OCI-LY7 (cell line): ENCODE measurements at regions not wholly inside any gene's neighbourhood (a gene's known extent, or its start where the extent isn't known, plus 50 kb on each side); places are given as distances from the start of the nearest gene placed in this dataset.

Source experiments
- BruUV-seq: library from RNA; stranded (reverse); fragments of 400-500 nt; replicated peaks from 2 replicates; lab custom pipeline; 2021; lab: Mats Ljungman, UMichigan
- CTCF ChIA-PET: fragments of 300-600 bp; sonication (Branson Sonifier 250); formaldehyde crosslinking; loops from one replicate; lab custom pipeline; 2022; ENCODE audit warnings: antibody characterized with exemption; ENCODE audit not compliant: unreplicated experiment; lab: Charles Lee
- POLR2A ChIA-PET: fragments of 300-600 bp; sonication (Branson Sonifier 250); formaldehyde crosslinking; loops from one replicate; lab custom pipeline; 2022; ENCODE audit warnings: antibody characterized with exemption; lab: Charles Lee
- DNase-seq: peaks from one replicate; pipeline ENCODE4 v3.0.0-alpha.2; 2015; ENCODE audit warnings: low spot score
- H2AFZ ChIP-seq: fragments of 200-600 bp; sonication (generic), shearing (Covaris generic); 2 replicates; pipeline ENCODE4 v1.6.1; 2014; ENCODE audit warnings: mild to moderate bottlenecking, antibody characterized with exemption, low read length, moderate library complexity
- H3K27ac ChIP-seq: fragments of 200-600 bp; sonication (generic); 2 replicates; pipeline ENCODE4 v1.5.1; 2014; ENCODE audit warnings: mixed run types, low read depth, mild to moderate bottlenecking, moderate library complexity, low read length, inconsistent platforms; ENCODE audit not compliant: poor library complexity, severe bottlenecking
- H3K36me3 ChIP-seq: fragments of 200-600 bp; sonication (generic); 2 replicates; pipeline ENCODE4 v1.6.1; 2014; ENCODE audit warnings: mild to moderate bottlenecking, antibody characterized with exemption, low read length, moderate library complexity, mixed read lengths; ENCODE audit not compliant: insufficient read depth
- H3K4me1 ChIP-seq: fragments of 200-600 bp; sonication (generic); 2 replicates; pipeline ENCODE4 v1.5.1; 2014; ENCODE audit warnings: mild to moderate bottlenecking, low read length; ENCODE audit not compliant: insufficient read depth, poor library complexity, severe bottlenecking
- H3K4me2 ChIP-seq: fragments of 200-600 bp; sonication (generic); 2 replicates; pipeline ENCODE4 v1.6.1; 2014; ENCODE audit warnings: mild to moderate bottlenecking, low read length
- H3K4me3 ChIP-seq: fragments of 200-600 bp; sonication (generic); 2 replicates; pipeline ENCODE4 v1.5.1; 2014; ENCODE audit warnings: mild to moderate bottlenecking, low read depth, low read length; ENCODE audit not compliant: poor library complexity, severe bottlenecking
- H3K79me2 ChIP-seq: fragments of 200-600 bp; sonication (generic); 2 replicates; pipeline ENCODE4 v1.6.1; 2016; ENCODE audit warnings: low read depth, mild to moderate bottlenecking, low read length, moderate library complexity, mixed read lengths; ENCODE audit not compliant: insufficient read depth
- H3K9me2 ChIP-seq: fragments of 200-600 bp; sonication (generic); 2 replicates; pipeline ENCODE4 v1.6.1; 2016; ENCODE audit warnings: mild to moderate bottlenecking, low read length, mixed read lengths; ENCODE audit not compliant: insufficient read depth
- H3K9me3 ChIP-seq: fragments of 200-600 bp; sonication (generic); 2 replicates; pipeline ENCODE4 v1.6.1; 2014; ENCODE audit warnings: mild to moderate bottlenecking, mixed run types, low read length, mixed read lengths
- H4K20me1 ChIP-seq: fragments of 200-600 bp; sonication (generic); 2 replicates; pipeline ENCODE4 v1.6.1; 2014; ENCODE audit warnings: mild to moderate bottlenecking, antibody characterized with exemption, low read length, moderate library complexity, mixed read lengths; ENCODE audit not compliant: insufficient read depth
- CTCF ChIP-seq: fragments of 200-600 bp; sonication (generic); conservative IDR thresholded peaks from 2 replicates; pipeline ENCODE4 v1.5.1; 2014; ENCODE audit warnings: mild to moderate bottlenecking, antibody characterized with exemption, low read length, moderate library complexity, mixed read lengths
- EZH2phosphoT487 ChIP-seq: fragments of 200-600 bp; sonication (generic); IDR thresholded peaks from 2 replicates; pipeline ENCODE4 v1.6.1; 2018; ENCODE audit warnings: low read depth, borderline replicate concordance, mild to moderate bottlenecking, mixed run types, antibody characterized with exemption, low read length, moderate library complexity, mixed read lengths
- intact Hi-C: fragments of 100-400 bp; cut with micrococcal nuclease; formaldehyde crosslinking; loops from one replicate; pipeline ENCODE4 v1.10.0; 2022; ENCODE audit not compliant: unreplicated experiment

- no peak overlapping the region for H3K27ac ChIP-seq
- no peaks in the 10 kb centered on the region for H3K9me2 ChIP-seq
- H4K20me1 ChIP-seq = no peaks in the 10 kb centered on the region
- H3K4me2 ChIP-seq = no peak overlapping the region
- no peaks in the 10 kb centered on the region for H3K36me3 ChIP-seq
- no peak overlapping the region for H3K4me3 ChIP-seq
- no peaks in the 10 kb centered on the region for H3K4me1 ChIP-seq
- no peaks in the 10 kb centered on the region for H3K9me3 ChIP-seq
- no peak overlapping the region for H2AFZ ChIP-seq
- BruUV-seq = no TSS peak
- DNase-seq = no peak
- intact Hi-C loops = no loop called here
- H3K79me2 ChIP-seq = no peaks in the 10 kb centered on the region
- no peak for TF ChIP-seq EZH2phosphoT487
- no peak for TF ChIP-seq CTCF
- ChIA-PET CTCF (no interaction called here), POLR2A (no interaction called here)
These were observed 131.9 kb upstream of the NT5C1B start for GRCh38 chr2:18721038-18721922.

- no peak overlapping the region for H2AFZ ChIP-seq
- no TSS peak for BruUV-seq
- TF ChIP-seq EZH2phosphoT487 = no peak
- no peak for TF ChIP-seq CTCF
- no peaks in the 10 kb centered on the region for H3K36me3 ChIP-seq
- H3K79me2 ChIP-seq = no peaks in the 10 kb centered on the region
- intact Hi-C loops = no loop called here
- CTCF ChIA-PET = no interaction called here
- no peak overlapping the region for H3K4me3 ChIP-seq
- no peak for DNase-seq
- H4K20me1 ChIP-seq = no peaks in the 10 kb centered on the region
- H3K4me1 ChIP-seq = no peaks in the 10 kb centered on the region
- no peaks in the 10 kb centered on the region for H3K9me3 ChIP-seq
- no peak overlapping the region for H3K4me2 ChIP-seq
- no peak overlapping the region for H3K27ac ChIP-seq
- H3K9me2 ChIP-seq = no peaks in the 10 kb centered on the region
- POLR2A ChIA-PET = no interaction called here
These were observed 130.8 kb upstream of the NT5C1B start for GRCh38 chr2:18719978-18720775.
